WERI-Rb-1 (cell line): ENCODE measurements at regions not wholly inside any gene's neighbourhood (a gene's known extent, or its start where the extent isn't known, plus 50 kb on each side); places are given as distances from the start of the nearest gene placed in this dataset.

Source experiments
- DNase-seq: peaks from one replicate; pipeline ENCODE4 v3.0.0-alpha.2; 2020
- H3K27ac ChIP-seq: fragments of 250-450 bp; sonication (Bioruptor Pico); 2 replicates; pipeline ENCODE4 v1.5.1; 2020; ENCODE audit warnings: mild to moderate bottlenecking, moderate library complexity
- H3K27me3 ChIP-seq: fragments of 250-450 bp; sonication (Bioruptor Pico); 2 replicates; pipeline ENCODE4 v1.5.1; 2021; ENCODE audit warnings: mild to moderate bottlenecking, low read depth, moderate library complexity; ENCODE audit not compliant: insufficient read depth, severe bottlenecking
- H3K36me3 ChIP-seq: fragments of 250-450 bp; sonication (Bioruptor Pico); 2 replicates; pipeline ENCODE4 v1.5.1; 2020; ENCODE audit warnings: mild to moderate bottlenecking, moderate library complexity
- H3K4me3 ChIP-seq: 2 replicates; pipeline ENCODE4 v1.5.1; 2011; ENCODE audit warnings: low read depth, mild to moderate bottlenecking, control low read depth, low read length
- H3K9me3 ChIP-seq: fragments of 250-450 bp; sonication (Bioruptor Pico); 2 replicates; pipeline ENCODE4 v1.5.1; 2021; ENCODE audit warnings: mild to moderate bottlenecking, moderate library complexity; ENCODE audit not compliant: severe bottlenecking
- TF ChIP-seq, protein P1 (sequence below): IDR thresholded peaks from 2 replicates; pipeline ENCODE4 v1.5.1; 2011; ENCODE audit warnings: low read depth, mild to moderate bottlenecking, control low read depth, inconsistent platforms, low read length

GRCh38 chr13:73335210-73335609 is 276.4 kb downstream of the KLF5 start:
- no peaks in the 10 kb centered on the region for H3K9me3 ChIP-seq
- H3K36me3 ChIP-seq = no peaks in the 10 kb centered on the region
- no peak overlapping the region for H3K27ac ChIP-seq
- H3K27me3 ChIP-seq = no peaks in the 10 kb centered on the region
- H3K4me3 ChIP-seq = no peak overlapping the region
- DNase-seq = peak; percentile 13
- TF ChIP-seq, protein P1, sequence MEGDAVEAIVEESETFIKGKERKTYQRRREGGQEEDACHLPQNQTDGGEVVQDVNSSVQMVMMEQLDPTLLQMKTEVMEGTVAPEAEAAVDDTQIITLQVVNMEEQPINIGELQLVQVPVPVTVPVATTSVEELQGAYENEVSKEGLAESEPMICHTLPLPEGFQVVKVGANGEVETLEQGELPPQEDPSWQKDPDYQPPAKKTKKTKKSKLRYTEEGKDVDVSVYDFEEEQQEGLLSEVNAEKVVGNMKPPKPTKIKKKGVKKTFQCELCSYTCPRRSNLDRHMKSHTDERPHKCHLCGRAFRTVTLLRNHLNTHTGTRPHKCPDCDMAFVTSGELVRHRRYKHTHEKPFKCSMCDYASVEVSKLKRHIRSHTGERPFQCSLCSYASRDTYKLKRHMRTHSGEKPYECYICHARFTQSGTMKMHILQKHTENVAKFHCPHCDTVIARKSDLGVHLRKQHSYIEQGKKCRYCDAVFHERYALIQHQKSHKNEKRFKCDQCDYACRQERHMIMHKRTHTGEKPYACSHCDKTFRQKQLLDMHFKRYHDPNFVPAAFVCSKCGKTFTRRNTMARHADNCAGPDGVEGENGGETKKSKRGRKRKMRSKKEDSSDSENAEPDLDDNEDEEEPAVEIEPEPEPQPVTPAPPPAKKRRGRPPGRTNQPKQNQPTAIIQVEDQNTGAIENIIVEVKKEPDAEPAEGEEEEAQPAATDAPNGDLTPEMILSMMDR = no peak

DNA sequence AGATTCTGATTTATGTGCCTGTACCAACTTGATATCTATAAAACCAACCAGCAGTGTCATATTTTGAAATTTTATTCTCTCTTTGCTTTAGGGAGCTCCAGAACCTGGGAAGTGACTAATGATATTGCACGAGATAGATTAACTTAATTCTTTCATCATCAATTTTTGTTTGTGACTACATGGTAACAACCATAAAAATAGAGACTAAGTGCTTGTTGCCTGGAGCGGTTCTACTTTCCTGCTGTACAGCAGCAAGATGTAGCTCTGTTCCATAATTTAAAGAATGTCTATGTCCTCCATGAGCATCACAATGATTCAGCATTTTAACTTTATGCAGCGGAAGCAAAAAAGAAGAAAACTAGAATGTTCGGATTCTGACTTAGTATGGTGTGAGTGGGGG is 275.6 kb downstream of the KLF5 start:
- TF ChIP-seq, protein P1 = no peak
- DNase-seq = no peak
- H3K27me3 ChIP-seq = no peaks in the 10 kb centered on the region
- no peaks in the 10 kb centered on the region for H3K9me3 ChIP-seq
- no peaks in the 10 kb centered on the region for H3K36me3 ChIP-seq
- no peak overlapping the region for H3K27ac ChIP-seq
- H3K4me3 ChIP-seq = no peak overlapping the region

GRCh38 chr13:73331556-73331955 is 272.8 kb downstream of the KLF5 start:
- TF ChIP-seq, protein P1 = no peak
- Histone ChIP-seq H3K27ac (no peak overlapping the region), H3K36me3 (no peaks in the 10 kb centered on the region), H3K4me3 (no peak overlapping the region), H3K27me3 (no peaks in the 10 kb centered on the region), H3K9me3 (no peaks in the 10 kb centered on the region)
- DNase-seq = no peak

DNA sequence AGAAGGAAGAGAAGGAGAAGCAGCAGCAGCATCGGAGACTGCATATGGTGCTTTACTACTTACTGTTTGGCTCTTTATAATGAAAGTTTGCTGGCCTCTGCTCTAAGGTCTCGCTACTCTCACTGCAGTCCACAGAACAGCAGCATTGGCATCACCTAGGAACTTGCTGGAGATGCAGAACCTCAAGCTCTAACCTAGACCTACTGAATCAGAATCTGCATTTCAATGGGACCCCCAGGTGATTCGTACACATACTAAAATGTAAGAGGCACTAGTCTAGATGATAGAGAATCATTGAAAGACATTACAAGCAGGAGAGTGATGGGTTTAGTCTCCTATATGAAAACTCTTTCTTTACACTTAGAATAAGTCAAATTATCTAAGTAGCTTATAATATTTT is 270.6 kb downstream of the KLF5 start:
- no peak overlapping the region for H3K4me3 ChIP-seq
- TF ChIP-seq, protein P1 = no peak
- no peaks in the 10 kb centered on the region for H3K9me3 ChIP-seq
- H3K36me3 ChIP-seq = no peaks in the 10 kb centered on the region
- no peak for DNase-seq
- no peaks in the 10 kb centered on the region for H3K27me3 ChIP-seq
- no peak overlapping the region for H3K27ac ChIP-seq

DNA sequence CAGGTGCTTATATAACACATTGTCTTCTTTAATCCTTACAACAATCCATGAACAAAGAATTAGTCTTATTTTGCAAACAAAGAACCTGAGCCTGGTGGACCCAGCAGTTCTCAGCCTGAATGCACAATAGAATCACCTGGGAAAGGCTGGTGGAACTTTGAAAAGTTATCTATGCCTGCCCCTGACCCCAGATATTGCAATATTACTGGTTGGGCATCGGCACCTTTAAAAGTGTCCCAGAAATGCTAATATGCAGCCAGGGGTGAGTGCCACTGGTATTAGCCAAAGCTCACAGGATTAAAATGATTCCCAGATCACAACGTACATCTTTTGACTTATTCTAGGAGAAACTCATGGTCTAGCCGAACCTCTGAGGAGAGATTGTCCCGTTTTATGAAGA is 268.8 kb downstream of the KLF5 start:
- no peak overlapping the region for H3K27ac ChIP-seq
- H3K27me3 ChIP-seq = no peaks in the 10 kb centered on the region
- TF ChIP-seq, protein P1 = no peak
- H3K9me3 ChIP-seq = no peaks in the 10 kb centered on the region
- H3K36me3 ChIP-seq = no peaks in the 10 kb centered on the region
- no peak for DNase-seq
- H3K4me3 ChIP-seq = no peak overlapping the region

DNA sequence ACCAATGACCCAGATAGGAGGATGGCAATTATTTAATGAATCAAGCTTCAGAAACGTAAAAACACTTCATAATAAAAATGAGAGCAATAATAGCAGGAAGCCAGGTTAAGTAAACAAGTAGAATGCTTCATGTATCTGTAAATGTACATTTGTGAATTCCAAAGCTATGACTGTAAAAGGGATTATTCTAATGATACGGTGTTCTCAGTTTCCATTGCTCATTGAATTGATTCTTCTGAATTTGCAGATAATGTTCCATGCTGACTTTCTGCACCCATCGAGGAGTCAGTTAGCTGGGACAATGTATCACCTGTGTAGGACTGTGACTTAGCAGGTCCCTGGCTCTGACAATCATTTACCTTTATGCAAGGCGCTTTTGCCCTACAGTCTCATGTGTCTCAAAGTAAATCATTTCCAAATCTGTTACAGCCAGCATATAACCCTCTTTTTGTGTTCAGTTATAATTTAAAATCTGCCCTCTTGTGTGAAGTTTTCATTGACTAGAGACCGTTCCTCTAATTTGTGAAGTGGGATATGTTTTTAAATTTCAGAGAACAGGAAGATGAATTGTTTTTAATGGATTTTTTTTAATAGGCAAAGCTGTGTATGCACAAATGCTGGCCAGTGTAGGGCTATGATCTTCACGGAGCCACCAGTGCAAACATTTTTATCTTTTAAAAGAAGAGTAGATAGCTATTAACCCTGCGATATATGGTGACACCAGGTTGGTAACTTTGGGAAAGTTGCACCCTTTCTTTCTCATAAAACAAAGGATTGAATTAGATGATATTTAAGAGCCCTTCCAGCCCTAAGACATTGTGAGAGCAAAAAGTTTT is 267.1 kb downstream of the KLF5 start:
- Histone ChIP-seq H3K4me3 (no peak overlapping the region), H3K27me3 (no peaks in the 10 kb centered on the region), H3K9me3 (no peaks in the 10 kb centered on the region), H3K27ac (no peak overlapping the region), H3K36me3 (no peaks in the 10 kb centered on the region)
- DNase-seq = no peak
- TF ChIP-seq, protein P1 = no peak
